Ascending aorta (tissue), 2 donors: ENCODE measurements at regions not wholly inside any gene's neighbourhood (a gene's known extent, or its start where the extent isn't known, plus 50 kb on each side); places are given as distances from the start of the nearest gene placed in this dataset.

ENCODE experiments used
- DNase-seq, 2 donors: peaks; one replicate each; pipeline ENCODE4 v3.0.0-alpha.2; 2019; ENCODE audit warnings: low spot score in 2 of 2
- H3K27ac ChIP-seq, 2 donors: fragments of 200-600 bp; sonication (generic); one replicate each; pipeline ENCODE4 v1.5.1; 2016 to 2017; ENCODE audit warnings: mild to moderate bottlenecking in 1 of 2
- H3K27me3 ChIP-seq: fragments of 200-600 bp; sonication (generic); one replicate; pipeline ENCODE4 v1.5.1; 2017
- H3K36me3 ChIP-seq, 2 donors: fragments of 200-600 bp; sonication (generic); one replicate each; pipeline ENCODE4 v1.5.1; 2016
- H3K4me1 ChIP-seq, 2 donors: fragments of 200-600 bp; sonication (generic); one replicate each; pipeline ENCODE4 v1.5.1; 2016 to 2017; ENCODE audit warnings: mild to moderate bottlenecking in 1 of 2
- H3K4me3 ChIP-seq, 2 donors: fragments of 200-600 bp; sonication (generic); one replicate each; pipeline ENCODE4 v1.5.1; 2016 to 2017; ENCODE audit warnings: mild to moderate bottlenecking in 1 of 2
- H3K9me3 ChIP-seq, 2 donors: fragments of 200-600 bp; sonication (generic); one replicate each; pipeline ENCODE4 v1.5.1; 2016
- intact Hi-C: fragments of 100-400 bp; cut with DNase I; formaldehyde crosslinking; loops from one replicate; pipeline ENCODE4 v1.15.1; 2023
- TF ChIP-seq, protein P1 (sequence below), 3 experiments: fragments of 200-600 bp in 2 of 3; fragments of 450-650 bp in 1 of 3; sonication (generic) in 2 of 3; IDR thresholded peaks; one replicate each; pipeline ENCODE4 v1.5.1; 2016 to 2019; ENCODE audit warnings: antibody characterized with exemption in 3 of 3, mild to moderate bottlenecking in 1 of 3, moderate library complexity in 1 of 3

- no peaks in the 10 kb centered on the region for H3K27me3 ChIP-seq
- TF ChIP-seq, protein P1, sequence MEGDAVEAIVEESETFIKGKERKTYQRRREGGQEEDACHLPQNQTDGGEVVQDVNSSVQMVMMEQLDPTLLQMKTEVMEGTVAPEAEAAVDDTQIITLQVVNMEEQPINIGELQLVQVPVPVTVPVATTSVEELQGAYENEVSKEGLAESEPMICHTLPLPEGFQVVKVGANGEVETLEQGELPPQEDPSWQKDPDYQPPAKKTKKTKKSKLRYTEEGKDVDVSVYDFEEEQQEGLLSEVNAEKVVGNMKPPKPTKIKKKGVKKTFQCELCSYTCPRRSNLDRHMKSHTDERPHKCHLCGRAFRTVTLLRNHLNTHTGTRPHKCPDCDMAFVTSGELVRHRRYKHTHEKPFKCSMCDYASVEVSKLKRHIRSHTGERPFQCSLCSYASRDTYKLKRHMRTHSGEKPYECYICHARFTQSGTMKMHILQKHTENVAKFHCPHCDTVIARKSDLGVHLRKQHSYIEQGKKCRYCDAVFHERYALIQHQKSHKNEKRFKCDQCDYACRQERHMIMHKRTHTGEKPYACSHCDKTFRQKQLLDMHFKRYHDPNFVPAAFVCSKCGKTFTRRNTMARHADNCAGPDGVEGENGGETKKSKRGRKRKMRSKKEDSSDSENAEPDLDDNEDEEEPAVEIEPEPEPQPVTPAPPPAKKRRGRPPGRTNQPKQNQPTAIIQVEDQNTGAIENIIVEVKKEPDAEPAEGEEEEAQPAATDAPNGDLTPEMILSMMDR (IDR thresholded peaks at IDR 0.05): no peak
- no peaks in the 10 kb centered on the region for H3K36me3 ChIP-seq
- no peak for DNase-seq
- intact Hi-C loops: no loop called here
- no peaks in the 10 kb centered on the region for H3K4me1 ChIP-seq
- no peaks in the 10 kb centered on the region for H3K9me3 ChIP-seq
- H3K27ac ChIP-seq: no peak overlapping the region
- no peak overlapping the region for H3K4me3 ChIP-seq
Measured at GRCh38 chr6:130529569-130530149, 163.8 kb downstream of the TMEM200A start.

- intact Hi-C loops: no loop called here
- TF ChIP-seq, protein P1 (IDR thresholded peaks at IDR 0.05): no peak
- DNase-seq: no peak
- no peak overlapping the region for H3K4me3 ChIP-seq
- no peaks in the 10 kb centered on the region for H3K36me3 ChIP-seq
- no peaks in the 10 kb centered on the region for H3K27me3 ChIP-seq
- no peak overlapping the region for H3K27ac ChIP-seq
- no peaks in the 10 kb centered on the region for H3K4me1 ChIP-seq
- peaks cover 0 to 5% of the 10 kb centered on the region in 2 donors for H3K9me3 ChIP-seq
Measured at GRCh38 chr6:130534627-130535026, 168.8 kb downstream of the TMEM200A start.

- intact Hi-C loops: no loop called here
- TF ChIP-seq, protein P1 (IDR thresholded peaks at IDR 0.05): no peak
- H3K9me3 ChIP-seq: peaks cover 0 to 5% of the 10 kb centered on the region in 2 donors
- no peak overlapping the region for H3K27ac ChIP-seq
- H3K4me3 ChIP-seq: no peak overlapping the region
- H3K4me1 ChIP-seq: no peaks in the 10 kb centered on the region
- H3K36me3 ChIP-seq: no peaks in the 10 kb centered on the region
- H3K27me3 ChIP-seq: no peaks in the 10 kb centered on the region
- no peak for DNase-seq
Measured at GRCh38 chr6:130535242-130535641, 169.4 kb downstream of the TMEM200A start.

DNA sequence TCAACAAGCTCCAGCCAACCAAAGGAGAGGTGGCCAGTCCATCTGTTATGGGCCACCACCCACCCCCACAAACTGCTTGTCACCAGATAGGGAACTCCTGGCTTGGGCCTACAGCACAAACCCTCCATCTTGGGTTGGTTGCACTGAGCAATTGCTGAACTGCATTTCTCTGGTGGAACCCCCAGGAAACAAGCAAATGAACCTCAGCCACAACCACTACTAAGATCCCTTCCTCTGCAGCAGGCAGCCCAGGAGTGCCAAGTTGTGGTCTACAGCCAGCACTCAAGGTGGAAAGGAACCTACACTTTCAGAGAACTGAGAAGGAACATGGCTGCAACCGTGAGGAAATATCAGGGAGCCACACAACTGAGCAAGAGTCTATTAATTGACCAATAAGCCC is 171.6 kb downstream of the TMEM200A start:
- Histone ChIP-seq H3K36me3 (no peaks in the 10 kb centered on the region), H3K27me3 (no peaks in the 10 kb centered on the region), H3K4me3 (no peak overlapping the region), H3K27ac (no peak overlapping the region), H3K9me3 (peaks cover 0 to 5% of the 10 kb centered on the region in 2 donors), H3K4me1 (no peaks in the 10 kb centered on the region)
- TF ChIP-seq, protein P1 (IDR thresholded peaks at IDR 0.05): no peak
- DNase-seq: no peak
- intact Hi-C loops: no loop called here

GRCh38 chr6:130547723-130548122 is 181.9 kb downstream of the TMEM200A start:
- H3K9me3 ChIP-seq: no peaks in the 10 kb centered on the region
- H3K4me1 ChIP-seq: no peaks in the 10 kb centered on the region
- H3K36me3 ChIP-seq: no peaks in the 10 kb centered on the region
- H3K27me3 ChIP-seq: no peaks in the 10 kb centered on the region
- DNase-seq: no peak
- TF ChIP-seq, protein P1 (IDR thresholded peaks at IDR 0.05): no peak
- intact Hi-C loops: no loop called here
- H3K4me3 ChIP-seq: no peak overlapping the region
- no peak overlapping the region for H3K27ac ChIP-seq
